ENCODE measurements at regions not wholly inside any gene's neighbourhood (a gene's known extent, or its start where the extent isn't known, plus 50 kb on each side); places are given as distances from the start of the nearest gene placed in this dataset.
"Not testable (repeated sequence)": the region's sequence is repeated elsewhere in the genome, so short reads cannot be mapped to it uniquely, and the experiment has no call there.

DNA sequence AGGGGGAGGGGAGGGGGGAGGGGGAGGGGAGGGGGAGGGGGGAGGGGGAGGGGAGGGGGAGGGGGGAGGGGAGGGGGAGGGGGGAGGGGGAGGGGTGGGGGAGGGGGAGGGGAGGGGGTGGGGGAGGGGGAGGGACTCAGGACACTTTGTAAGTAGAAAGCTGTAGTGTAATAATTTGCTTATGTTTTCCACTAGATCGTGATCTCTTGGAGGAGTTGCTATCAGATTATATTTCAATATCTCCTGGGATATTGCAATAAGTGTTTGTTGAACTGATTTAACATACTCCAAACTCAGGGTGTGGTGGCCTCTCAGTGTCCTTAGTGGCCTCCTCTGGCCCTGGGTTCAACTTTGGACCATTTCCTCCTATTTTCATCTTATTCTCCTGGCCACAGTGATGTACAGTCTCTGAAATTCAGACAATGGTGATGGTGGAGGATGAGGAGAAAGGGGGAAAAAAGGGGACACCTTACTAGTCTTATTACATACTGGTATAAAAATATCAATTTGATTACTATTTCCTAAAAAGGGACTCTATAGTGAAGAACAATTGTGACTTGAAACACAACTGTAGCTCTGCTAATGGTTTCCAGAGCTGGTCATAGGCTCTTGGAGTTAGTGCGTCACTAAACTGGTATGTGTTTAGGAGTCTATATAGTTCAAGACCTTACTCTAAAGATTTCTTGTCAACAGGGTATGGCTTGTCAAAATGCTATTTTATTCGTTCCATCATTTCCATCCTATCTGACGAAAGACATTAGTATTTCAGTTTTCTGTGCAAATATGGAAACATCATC, 89.6 kb downstream of the DDX1 start:
- DNase-seq = no peak

- no peak for DNase-seq
Measured at GRCh38 chr2:15682354-15682753, 90.7 kb downstream of the DDX1 start.

- DNase-seq = no peak
Measured at GRCh38 chr2:15684161-15685039, 92.7 kb downstream of the DDX1 start.

DNA sequence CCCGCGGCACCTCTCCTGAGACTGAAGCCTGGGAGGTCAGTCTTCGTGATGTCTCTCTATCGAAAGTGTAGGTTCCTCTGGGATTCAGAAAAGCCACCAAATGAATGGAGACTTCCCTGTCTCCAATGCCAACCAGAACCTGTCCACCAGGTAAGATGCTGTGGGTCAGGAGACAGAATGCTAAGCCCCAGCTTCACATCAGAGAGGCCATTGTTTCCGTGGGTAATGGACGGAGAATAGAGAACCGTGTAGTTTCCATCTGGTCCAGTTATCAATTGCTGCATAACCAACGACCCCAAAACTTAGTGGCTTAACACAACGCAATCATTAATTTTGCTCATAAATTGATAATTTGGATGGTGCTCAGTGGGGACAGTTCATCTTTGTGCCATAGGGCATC, 93.5 kb downstream of the DDX1 start:
- no peak for DNase-seq

GRCh38 chr2:15686643-15687042, 95.0 kb downstream of the DDX1 start:
- no peak for DNase-seq

- DNase-seq = no peak
Measured at GRCh38 chr2:15687243-15687642, 95.6 kb downstream of the DDX1 start.

GRCh38 chr2:15687720-15688119, 96.1 kb downstream of the DDX1 start:
- DNase-seq = no peak

DNA sequence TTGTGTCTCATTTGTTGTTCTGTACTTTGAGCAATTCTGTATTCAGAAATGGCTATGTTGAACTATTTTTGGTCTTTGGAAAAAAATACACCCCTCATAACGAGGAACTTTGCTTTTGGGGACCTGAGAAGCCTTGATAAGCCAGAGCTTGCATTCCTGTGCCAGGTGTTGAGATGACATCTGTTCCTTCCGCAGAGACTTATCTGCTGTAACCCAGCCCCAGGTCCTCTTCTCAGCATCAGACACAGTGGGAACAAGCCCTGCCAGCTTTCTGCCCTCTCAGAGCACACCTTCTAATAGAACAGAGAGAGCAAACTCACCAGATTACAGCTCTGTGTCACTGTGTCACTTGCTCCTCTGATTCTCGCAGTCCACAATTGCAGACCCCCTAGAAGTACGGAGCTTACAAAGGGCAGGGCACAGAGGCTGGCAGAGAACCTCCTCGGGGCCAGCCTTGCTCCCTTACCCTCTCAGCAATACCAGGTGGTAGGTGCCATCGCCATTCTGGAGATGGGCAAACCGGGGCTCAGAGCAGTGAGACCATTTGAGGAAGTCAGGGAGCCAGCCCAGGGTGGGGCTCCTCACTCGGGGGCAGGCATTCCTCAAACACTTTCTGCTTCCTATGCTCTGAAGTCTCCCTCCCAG, 97.4 kb downstream of the DDX1 start:
- no peak for DNase-seq

GRCh38 chr2:15689654-15690053, 98.0 kb downstream of the DDX1 start:
- DNase-seq = no peak

- no peak for DNase-seq
Measured at GRCh38 chr2:15691586-15692310, 100.1 kb downstream of the DDX1 start.

GRCh38 chr2:15692551-15693377, 101.1 kb downstream of the DDX1 start:
- no peak for DNase-seq

GRCh38 chr2:15693382-15693781, 101.7 kb downstream of the DDX1 start:
- DNase-seq = no peak

DNA sequence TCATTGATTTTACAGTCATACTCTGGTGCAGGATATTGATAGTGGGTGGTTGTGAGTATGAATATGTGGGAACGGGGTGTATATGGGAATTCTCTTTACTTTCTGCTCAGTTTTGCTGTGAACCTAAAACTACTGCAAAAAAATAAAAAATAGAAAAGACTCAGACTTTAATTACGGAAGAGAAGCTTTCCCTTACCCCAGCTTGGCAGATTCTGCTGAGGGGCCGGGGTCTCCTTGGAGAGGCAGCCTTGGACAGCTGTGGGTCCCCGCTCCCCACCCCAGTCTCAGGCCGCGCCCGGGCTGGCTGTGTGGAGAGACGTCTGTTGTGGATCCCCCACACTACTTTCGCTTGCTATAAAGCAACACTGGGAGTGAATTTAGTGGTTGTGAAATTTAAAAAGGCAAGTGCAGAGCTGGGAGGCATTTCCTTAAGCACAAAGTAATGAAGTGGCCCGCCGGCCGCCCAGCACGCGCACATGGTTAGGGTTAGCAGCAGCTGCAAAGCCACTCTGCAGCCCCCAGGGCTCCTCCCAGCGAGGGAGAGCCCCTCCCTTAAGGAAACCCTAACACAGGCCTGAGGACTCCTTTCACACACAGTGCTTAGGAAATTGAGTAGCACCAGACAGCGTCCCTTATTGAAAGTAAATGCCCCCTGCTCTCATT, 102.4 kb downstream of the DDX1 start:
- no peak for DNase-seq

DNA sequence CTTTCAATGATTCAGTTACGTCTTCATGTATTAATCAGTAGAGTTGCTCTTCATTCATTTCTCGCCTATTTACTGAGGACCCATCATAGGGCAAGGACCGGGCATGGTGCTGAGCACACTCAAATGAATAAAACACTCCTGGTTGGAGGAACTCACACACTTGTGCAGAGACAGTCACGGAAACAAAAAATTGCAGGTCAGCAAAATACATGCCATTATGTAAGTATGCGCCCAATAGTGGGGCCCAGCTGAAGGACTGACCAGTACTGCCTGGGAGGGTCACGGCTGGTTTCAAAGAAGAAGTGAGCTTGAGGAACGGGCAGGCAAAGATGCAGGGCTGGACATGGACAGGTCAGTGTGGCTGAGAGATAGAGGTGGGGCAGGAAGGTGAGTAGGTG, 102.9 kb downstream of the DDX1 start:
- DNase-seq = no peak

- DNase-seq = no peak
Measured at GRCh38 chr2:15695582-15696330, 104.1 kb downstream of the DDX1 start.

- not testable (repeated sequence) for DNase-seq
Measured at GRCh38 chr2:15696606-15697170, 105.0 kb downstream of the DDX1 start.

- no peak for DNase-seq
Measured at GRCh38 chr2:15700131-15700530, 108.5 kb downstream of the DDX1 start.

GRCh38 chr2:15700599-15701340, 109.1 kb downstream of the DDX1 start:
- DNase-seq = no peak

- no peak for DNase-seq
Measured at GRCh38 chr2:15701341-15701907, 109.8 kb downstream of the DDX1 start.
